Hepatocyte (in vitro differentiated cells): ENCODE measurements at regions not wholly inside any gene's neighbourhood (a gene's known extent, or its start where the extent isn't known, plus 50 kb on each side); places are given as distances from the start of the nearest gene placed in this dataset.

Experiments
- CTCF ChIP-seq: fragments of 200-600 bp; sonication (generic); IDR thresholded peaks from 2 replicates; pipeline ENCODE4 v1.5.1; 2016; ENCODE audit warnings: antibody characterized with exemption, mild to moderate bottlenecking; ENCODE audit not compliant: poor library complexity
- EZH2 ChIP-seq: fragments of 200-600 bp; sonication (generic); IDR thresholded peaks from 2 replicates; pipeline ENCODE4 v1.6.1; 2016; ENCODE audit warnings: antibody characterized with exemption, mild to moderate bottlenecking, borderline replicate concordance

GRCh38 chr15:87433871-87434270, 822.7 kb downstream of the NTRK3 start:
- TF ChIP-seq CTCF, result no peak
- no peak for TF ChIP-seq EZH2
